Heart left ventricle (tissue), 16 donors: ENCODE measurements at regions not wholly inside any gene's neighbourhood (a gene's known extent, or its start where the extent isn't known, plus 50 kb on each side); places are given as distances from the start of the nearest gene placed in this dataset.

Source experiments
- ATAC-seq, 4 donors: fragments of 200-7000 bp; cut with Tn5 transposase; one replicate each; pipeline ENCODE4 v1.9.1; 2020 to 2022; ENCODE audit warnings: moderate library complexity in 4 of 4, mild to moderate bottlenecking in 3 of 4, moderate number of reproducible peaks in 1 of 4
- DNase-seq, 5 donors: peaks; one replicate each; pipeline ENCODE4 v3.0.0-alpha.2; 2020
- H3K27ac ChIP-seq, 12 donors: fragments of 200-600 bp; sonication (generic) in 4 of 12; one replicate each; pipeline versions ENCODE4 v1.5.0 to v1.8.0; 2016 to 2022; ENCODE audit warnings: mild to moderate bottlenecking in 2 of 12
- H3K27me3 ChIP-seq, 9 donors: fragments of 200-600 bp; sonication (generic) in 2 of 9; one replicate each; pipeline versions ENCODE4 v1.5.1 to v1.8.0; 2016 to 2022; ENCODE audit warnings: mild to moderate bottlenecking in 3 of 9
- H3K36me3 ChIP-seq, 9 donors: fragments of 200-600 bp; sonication (generic) in 2 of 9; one replicate each; pipeline versions ENCODE4 v1.5.0 to v1.8.0; 2018 to 2022; ENCODE audit warnings: mild to moderate bottlenecking in 2 of 9
- H3K4me1 ChIP-seq, 12 donors: fragments of 200-600 bp; sonication (generic) in 4 of 12; one replicate each; pipeline versions ENCODE4 v1.5.0 to v1.8.0; 2016 to 2022; ENCODE audit warnings: mild to moderate bottlenecking in 3 of 12
- H3K4me3 ChIP-seq, 12 donors: fragments of 200-600 bp; sonication (generic) in 4 of 12; one replicate each; pipeline versions ENCODE4 v1.5.0 to v1.8.0; 2017 to 2022; ENCODE audit warnings: mild to moderate bottlenecking in 9 of 12, moderate library complexity in 4 of 12
- H3K9me3 ChIP-seq, 12 donors: fragments of 200-600 bp; sonication (generic) in 4 of 12; one replicate each; pipeline versions ENCODE4 v1.5.0 to v1.8.0; 2016 to 2022; ENCODE audit warnings: mild to moderate bottlenecking in 1 of 12
- POLR2A ChIP-seq, 2 donors: fragments of 450-650 bp; IDR thresholded peaks; one replicate each; pipeline ENCODE4 v1.6.1; 2017; ENCODE audit warnings: antibody characterized with exemption in 2 of 2, mild to moderate bottlenecking in 2 of 2, moderate library complexity in 2 of 2
- WGBS, 4 donors: extraction: QIAGEN DNeasy Blood & Tissue Kit in 2 of 4; methylation state at CpG; one replicate each; pipeline versions ENCODE4 v1.1.5 to v1.1.7; 2013 to 2018; 5-methylcytosine and 5-hydroxymethylcytosine counted together
- intact Hi-C, 10 donors: fragments of 100-400 bp; cut with DNase I; formaldehyde crosslinking; loops; one replicate each; pipeline versions ENCODE4 v1.11.1 to v1.14.2; 2022
- TF ChIP-seq, protein P1 (sequence below), 12 donors: fragments of 200-600 bp; sonication (generic) in 4 of 12; IDR thresholded peaks; one replicate each; pipeline versions ENCODE4 v1.5.0 to v1.8.0; 2018 to 2022; ENCODE audit warnings: antibody characterized with exemption in 12 of 12, mild to moderate bottlenecking in 5 of 12
- donor health status: ischemic (EF 13 %, LVEDD 7.1; RV severe dilation, severe dysfunction).
- donor health status: healthy with polysubstance abuse.
- donor health status: DM: no; HTN: yes; CAD: no.
- donor health status: DM: no; HTN: no; CAD: no.
- donor health status: ischemic (EF 25% LVEDD 6.9; RV normal size, moderate dysfunction).
- donor health status: ischemic (EF 25% LVEDD 5.7; RV mildly dilated, moderate dysfunction).
- donor health status: healthy.
- donor health status: DM: yes; HTN: yes; CAD: no.
- donor health status: ischemic (EF 35%, LVEDD 5.7; RV mildly dilated, moderate dysfunction).
- donor health status: nonischemic (EF 11% LVEDD 7.7; RV severe dilation, severe dysfunction).
- donor health status: DM: yes; HTN: yes; CAD: no.
- donor health status: PGD.
- donor health status: ischemic (EF 29% LVEDD 5.4; RV normal size, mild dysfunction).
- donor health status: nonischemic (EF 23%, LVEDD 6.1; RV moderate dilation, normal function).

DNA sequence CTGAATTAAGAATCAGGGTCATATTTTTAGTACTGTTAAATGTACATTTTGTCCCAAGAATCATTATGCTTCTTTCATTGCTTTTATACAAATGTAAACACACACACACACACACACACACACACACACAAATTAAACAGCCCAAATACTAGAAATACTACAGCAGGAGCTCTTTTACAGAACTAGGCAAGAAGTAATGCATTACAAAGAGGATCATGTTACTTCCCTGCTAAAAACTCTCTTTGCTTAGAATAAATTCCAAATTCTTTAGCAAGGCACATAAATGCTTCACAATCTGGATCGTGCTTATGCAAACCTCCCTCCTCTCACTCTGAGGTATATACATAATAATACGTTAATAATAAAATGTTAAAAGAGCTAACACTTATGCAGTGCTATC lies 720.4 kb upstream of the ADGRL4 start:
- Histone ChIP-seq H3K4me1 (no peaks in the 10 kb centered on the region), H3K9me3 (peaks cover 0 to 3% (median 0%) of the 10 kb centered on the region in 12 donors), H3K27me3 (no peaks in the 10 kb centered on the region), H3K27ac (no peak overlapping the region), H3K4me3 (no peak overlapping the region), H3K36me3 (no peaks in the 10 kb centered on the region)
- ATAC-seq (no peak), DNase-seq (no peak)
- intact Hi-C loops: no loop called here
- 65 to 78% (median 73%) methylated on average over 2 of the region's 2 CpGs for WGBS, 4 donors
- no peak for TF ChIP-seq POLR2A (IDR thresholded peaks at IDR 0.05)
- TF ChIP-seq, protein P1, sequence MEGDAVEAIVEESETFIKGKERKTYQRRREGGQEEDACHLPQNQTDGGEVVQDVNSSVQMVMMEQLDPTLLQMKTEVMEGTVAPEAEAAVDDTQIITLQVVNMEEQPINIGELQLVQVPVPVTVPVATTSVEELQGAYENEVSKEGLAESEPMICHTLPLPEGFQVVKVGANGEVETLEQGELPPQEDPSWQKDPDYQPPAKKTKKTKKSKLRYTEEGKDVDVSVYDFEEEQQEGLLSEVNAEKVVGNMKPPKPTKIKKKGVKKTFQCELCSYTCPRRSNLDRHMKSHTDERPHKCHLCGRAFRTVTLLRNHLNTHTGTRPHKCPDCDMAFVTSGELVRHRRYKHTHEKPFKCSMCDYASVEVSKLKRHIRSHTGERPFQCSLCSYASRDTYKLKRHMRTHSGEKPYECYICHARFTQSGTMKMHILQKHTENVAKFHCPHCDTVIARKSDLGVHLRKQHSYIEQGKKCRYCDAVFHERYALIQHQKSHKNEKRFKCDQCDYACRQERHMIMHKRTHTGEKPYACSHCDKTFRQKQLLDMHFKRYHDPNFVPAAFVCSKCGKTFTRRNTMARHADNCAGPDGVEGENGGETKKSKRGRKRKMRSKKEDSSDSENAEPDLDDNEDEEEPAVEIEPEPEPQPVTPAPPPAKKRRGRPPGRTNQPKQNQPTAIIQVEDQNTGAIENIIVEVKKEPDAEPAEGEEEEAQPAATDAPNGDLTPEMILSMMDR (IDR thresholded peaks at IDR 0.05): no peak

DNA sequence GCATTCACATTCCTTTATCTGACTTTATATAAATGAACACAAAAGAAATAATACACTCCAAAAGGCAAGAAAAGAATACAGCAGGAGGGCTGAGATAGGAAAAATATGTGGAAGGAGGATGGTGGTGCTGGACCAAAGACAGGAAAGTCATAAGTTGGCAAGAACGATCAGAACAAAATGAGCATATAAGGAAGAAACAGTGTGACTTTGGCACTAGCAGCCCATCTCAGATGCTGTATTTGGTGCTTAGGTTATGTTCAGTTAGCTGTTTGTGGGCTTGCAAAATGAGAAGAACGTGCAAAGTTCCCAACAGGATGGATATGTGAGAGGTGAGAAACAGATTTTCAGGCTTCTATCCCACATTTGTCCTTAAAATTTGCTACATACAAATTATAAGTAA lies 719.8 kb upstream of the ADGRL4 start:
- DNase-seq (no peak), ATAC-seq (no peak)
- 52 to 64% (median 54%) methylated on average over 2 of the region's 2 CpGs for WGBS, 4 donors
- intact Hi-C loops: no loop called here
- Histone ChIP-seq H3K27me3 (no peaks in the 10 kb centered on the region), H3K9me3 (peaks cover 0 to 3% (median 0%) of the 10 kb centered on the region in 12 donors), H3K4me3 (no peak overlapping the region), H3K27ac (no peak overlapping the region), H3K36me3 (no peaks in the 10 kb centered on the region), H3K4me1 (no peaks in the 10 kb centered on the region)
- TF ChIP-seq, protein P1 (IDR thresholded peaks at IDR 0.05): no peak
- no peak for TF ChIP-seq POLR2A (IDR thresholded peaks at IDR 0.05)

DNA sequence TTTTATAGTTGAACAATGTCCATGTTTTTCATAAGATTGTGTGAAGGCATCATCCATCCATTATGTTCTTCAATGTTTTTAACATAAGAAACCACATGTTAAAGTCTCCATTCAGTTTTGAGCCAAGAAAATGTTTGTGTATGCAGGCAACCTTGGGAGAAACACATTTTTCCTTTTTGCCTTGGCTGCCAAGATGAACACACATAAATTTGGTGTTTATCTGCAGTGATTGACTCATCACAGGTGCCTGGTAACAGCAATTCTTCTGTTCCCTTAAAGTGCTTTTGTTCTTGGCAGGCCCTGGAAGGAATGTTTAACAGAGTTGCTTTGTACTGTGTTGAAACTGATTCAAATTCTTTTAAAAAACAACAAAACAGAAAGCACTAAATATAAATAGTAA lies 709.9 kb upstream of the ADGRL4 start:
- Histone ChIP-seq H3K4me3 (no peak overlapping the region), H3K9me3 (peaks cover 0 to 5% (median 0%) of the 10 kb centered on the region in 12 donors), H3K36me3 (no peaks in the 10 kb centered on the region), H3K27ac (no peak overlapping the region), H3K27me3 (no peaks in the 10 kb centered on the region), H3K4me1 (no peaks in the 10 kb centered on the region)
- DNase-seq: no peak
- ATAC-seq: no peak
- TF ChIP-seq POLR2A (IDR thresholded peaks at IDR 0.05): no peak
- TF ChIP-seq, protein P1 (IDR thresholded peaks at IDR 0.05): no peak
- intact Hi-C loops: no loop called here

DNA sequence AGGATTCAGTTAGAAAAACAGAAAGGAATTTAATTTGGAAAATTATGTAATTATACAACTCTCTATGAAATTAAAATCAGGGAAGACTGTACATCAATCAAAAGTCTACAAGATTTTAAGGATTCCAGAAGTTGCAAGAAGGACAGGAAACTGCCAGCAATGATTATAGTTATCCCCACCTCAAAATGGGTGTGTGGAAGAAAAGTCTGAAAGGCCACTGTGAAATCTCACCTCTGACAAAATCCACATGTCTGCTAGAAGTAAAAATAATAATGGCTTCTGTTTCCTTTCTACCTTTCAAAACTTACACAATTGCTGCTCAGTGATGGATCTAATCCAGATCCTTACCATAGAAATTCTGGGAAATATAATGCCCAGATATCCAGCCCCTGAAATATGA lies 708.1 kb upstream of the ADGRL4 start:
- Histone ChIP-seq H3K27me3 (no peaks in the 10 kb centered on the region), H3K27ac (no peak overlapping the region), H3K4me3 (no peak overlapping the region), H3K4me1 (no peaks in the 10 kb centered on the region), H3K36me3 (no peaks in the 10 kb centered on the region), H3K9me3 (peaks cover 0 to 5% (median 0%) of the 10 kb centered on the region in 12 donors)
- intact Hi-C loops: no loop called here
- DNase-seq (no peak), ATAC-seq (no peak)
- TF ChIP-seq POLR2A (IDR thresholded peaks at IDR 0.05): no peak
- TF ChIP-seq, protein P1 (IDR thresholded peaks at IDR 0.05): no peak
